Calu3 (cell line): ENCODE measurements at regions not wholly inside any gene's neighbourhood (a gene's known extent, or its start where the extent isn't known, plus 50 kb on each side); places are given as distances from the start of the nearest gene placed in this dataset.

Source experiments
- BruUV-seq: library from RNA; stranded (reverse); fragments of 400-500 nt; replicated peaks from 2 replicates; lab custom pipeline; 2021; lab: Mats Ljungman, UMichigan
- CTCF ChIA-PET: fragments of 300-600 bp; sonication (Branson Sonifier 250); formaldehyde crosslinking; loops from one replicate; lab custom pipeline; 2022; ENCODE audit warnings: antibody characterized with exemption; lab: Charles Lee
- DNase-seq: peaks from one replicate; pipeline ENCODE4 v3.0.0; 2022
- H3K27ac Mint-ChIP-seq: one replicate; pipeline ENCODE4 v1.8.0; 2022; ENCODE audit warnings: mixed read lengths; ENCODE audit not compliant: unreplicated experiment
- H3K27me3 Mint-ChIP-seq: one replicate; pipeline ENCODE4 v1.8.0; 2022; ENCODE audit warnings: mixed read lengths; ENCODE audit not compliant: unreplicated experiment
- H3K36me3 Mint-ChIP-seq: one replicate; pipeline ENCODE4 v1.8.0; 2022; ENCODE audit warnings: mild to moderate bottlenecking, moderate library complexity, mixed read lengths; ENCODE audit not compliant: insufficient read depth, unreplicated experiment
- H3K4me1 Mint-ChIP-seq: one replicate; pipeline ENCODE4 v1.8.0; 2022; ENCODE audit warnings: mild to moderate bottlenecking, low read depth, mixed read lengths; ENCODE audit not compliant: unreplicated experiment
- H3K4me3 Mint-ChIP-seq: one replicate; pipeline ENCODE4 v1.8.0; 2022; ENCODE audit warnings: mild to moderate bottlenecking, low read depth, moderate library complexity, mixed read lengths; ENCODE audit not compliant: unreplicated experiment
- H3K9me3 Mint-ChIP-seq: one replicate; pipeline ENCODE4 v1.8.0; 2022; ENCODE audit warnings: low read depth, mixed read lengths; ENCODE audit not compliant: unreplicated experiment
- intact Hi-C: fragments of 100-400 bp; cut with micrococcal nuclease; formaldehyde crosslinking; loops from one replicate; pipeline ENCODE4 v1.10.0; 2022; ENCODE audit not compliant: unreplicated experiment
- TF ChIP-seq, protein P1 (sequence below): fragments of 200-600 bp; IDR thresholded peaks from one replicate; pipeline ENCODE4 v1.8.0; 2022; ENCODE audit warnings: antibody characterized with exemption; ENCODE audit not compliant: unreplicated experiment

DNA sequence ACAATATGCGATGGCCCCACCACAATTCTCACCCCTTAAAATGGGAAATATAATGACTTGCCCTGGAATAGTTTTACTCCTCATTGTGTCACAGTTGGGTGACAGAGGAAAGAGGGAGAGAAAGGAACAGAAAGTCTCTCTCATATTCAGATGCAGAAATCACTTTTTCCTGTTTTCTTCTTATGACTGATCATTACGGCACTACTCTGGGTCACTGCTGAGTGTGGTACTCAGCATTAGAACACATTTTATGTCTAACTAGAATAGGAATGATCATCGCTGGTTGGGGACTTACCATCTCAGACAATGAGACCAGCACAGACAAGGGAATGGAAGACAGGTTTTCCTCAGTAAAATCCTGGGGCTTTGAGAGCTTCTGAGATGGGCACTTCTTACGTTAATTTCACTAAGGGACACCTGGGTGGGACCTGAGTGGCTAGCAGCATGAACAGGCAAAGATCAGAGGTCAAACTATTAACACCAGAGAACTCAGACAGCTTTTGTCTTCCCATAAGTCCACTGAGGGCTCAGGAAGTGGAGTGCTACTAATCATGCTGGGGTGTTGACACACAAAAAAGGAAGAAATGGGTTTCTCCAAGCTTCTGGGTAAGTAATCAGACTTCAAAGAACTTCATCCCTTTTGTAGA is 54.9 kb upstream of the ARHGAP18 start:
- H3K4me1 Mint-ChIP-seq: no peaks in the 10 kb centered on the region
- H3K27me3 Mint-ChIP-seq: peaks cover 41% of the 10 kb centered on the region
- no TSS peak for BruUV-seq
- intact Hi-C loops: no loop called here
- no peak for DNase-seq
- no peak overlapping the region for H3K27ac Mint-ChIP-seq
- TF ChIP-seq, protein P1, sequence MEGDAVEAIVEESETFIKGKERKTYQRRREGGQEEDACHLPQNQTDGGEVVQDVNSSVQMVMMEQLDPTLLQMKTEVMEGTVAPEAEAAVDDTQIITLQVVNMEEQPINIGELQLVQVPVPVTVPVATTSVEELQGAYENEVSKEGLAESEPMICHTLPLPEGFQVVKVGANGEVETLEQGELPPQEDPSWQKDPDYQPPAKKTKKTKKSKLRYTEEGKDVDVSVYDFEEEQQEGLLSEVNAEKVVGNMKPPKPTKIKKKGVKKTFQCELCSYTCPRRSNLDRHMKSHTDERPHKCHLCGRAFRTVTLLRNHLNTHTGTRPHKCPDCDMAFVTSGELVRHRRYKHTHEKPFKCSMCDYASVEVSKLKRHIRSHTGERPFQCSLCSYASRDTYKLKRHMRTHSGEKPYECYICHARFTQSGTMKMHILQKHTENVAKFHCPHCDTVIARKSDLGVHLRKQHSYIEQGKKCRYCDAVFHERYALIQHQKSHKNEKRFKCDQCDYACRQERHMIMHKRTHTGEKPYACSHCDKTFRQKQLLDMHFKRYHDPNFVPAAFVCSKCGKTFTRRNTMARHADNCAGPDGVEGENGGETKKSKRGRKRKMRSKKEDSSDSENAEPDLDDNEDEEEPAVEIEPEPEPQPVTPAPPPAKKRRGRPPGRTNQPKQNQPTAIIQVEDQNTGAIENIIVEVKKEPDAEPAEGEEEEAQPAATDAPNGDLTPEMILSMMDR: no peak
- H3K36me3 Mint-ChIP-seq: peaks cover 5% of the 10 kb centered on the region
- H3K4me3 Mint-ChIP-seq: no peak overlapping the region
- H3K9me3 Mint-ChIP-seq: no peaks in the 10 kb centered on the region
- CTCF ChIA-PET: no interaction called here

DNA sequence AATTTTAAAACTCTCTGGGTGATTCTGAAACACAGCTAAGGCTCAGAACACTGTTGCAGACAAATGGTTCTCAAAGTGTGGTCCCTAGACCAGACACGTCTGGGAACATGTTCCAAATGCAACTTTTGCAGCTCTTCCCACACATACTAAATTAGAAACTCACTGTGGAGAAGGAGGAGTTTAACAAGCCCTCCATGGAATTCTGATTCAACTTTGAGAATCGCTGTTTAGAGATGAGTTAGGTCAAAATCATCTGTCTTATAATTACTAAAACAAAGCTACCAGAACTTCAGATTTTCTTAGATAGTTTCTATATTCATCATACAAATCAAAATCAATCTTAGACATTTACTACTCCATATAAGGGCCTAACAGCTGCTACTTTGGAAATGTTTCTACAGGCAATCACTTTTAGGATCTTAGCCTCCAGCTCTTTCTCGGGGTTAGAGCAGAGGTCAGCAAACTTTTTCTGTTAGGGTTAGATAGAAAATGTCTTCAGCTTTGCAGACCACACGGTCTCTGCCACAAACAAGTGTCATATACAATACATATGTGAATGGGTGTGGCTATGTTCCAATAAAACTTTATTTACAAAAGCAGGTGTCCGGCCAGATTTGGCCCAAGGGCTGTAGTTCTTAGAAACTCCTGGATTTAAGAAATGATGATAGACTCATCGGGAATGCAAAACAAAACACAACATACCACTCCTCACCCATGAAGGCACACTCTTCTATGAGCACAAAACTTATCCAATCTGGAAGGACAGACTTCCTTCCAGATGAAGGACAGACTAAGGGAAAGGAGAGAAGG is 50.0 kb upstream of the ARHGAP18 start:
- no peak overlapping the region for H3K27ac Mint-ChIP-seq

More for the DNA sequence above, 50.0 kb upstream of the ARHGAP18 start:
- no peaks in the 10 kb centered on the region for H3K9me3 Mint-ChIP-seq
- no peak overlapping the region for H3K4me3 Mint-ChIP-seq
- H3K36me3 Mint-ChIP-seq: no peaks in the 10 kb centered on the region
- peaks cover 21% of the 10 kb centered on the region for H3K27me3 Mint-ChIP-seq
- CTCF ChIA-PET: no interaction called here
- BruUV-seq: no TSS peak
- no peak for DNase-seq
- TF ChIP-seq, protein P1: no peak
- intact Hi-C loops: no loop called here
- no peaks in the 10 kb centered on the region for H3K4me1 Mint-ChIP-seq
